RWPE2 (cell line): ENCODE measurements at regions not wholly inside any gene's neighbourhood (a gene's known extent, or its start where the extent isn't known, plus 50 kb on each side); places are given as distances from the start of the nearest gene placed in this dataset.
"Not testable (repeated sequence)": the region's sequence is repeated elsewhere in the genome, so short reads cannot be mapped to it uniquely, and the experiment has no call there.

ENCODE experiments used
- ATAC-seq: fragments of 200-7000 bp; cut with Tn5 transposase; 3 replicates; pipeline ENCODE4 v1.9.1; 2021; ENCODE audit warnings: low read depth
- DNase-seq: peaks from one replicate; pipeline ENCODE4 v3.0.0-alpha.2; 2020; ENCODE audit warnings: low spot score
- H3K27ac ChIP-seq: fragments of 450-650 bp; 2 replicates; pipeline ENCODE4 v1.5.1; 2017; ENCODE audit warnings: mild to moderate bottlenecking; ENCODE audit not compliant: poor library complexity, severe bottlenecking
- H3K27me3 ChIP-seq: fragments of 250-450 bp; sonication (Bioruptor Pico); 2 replicates; pipeline ENCODE4 v1.5.1; 2021; ENCODE audit warnings: mild to moderate bottlenecking, moderate library complexity; ENCODE audit not compliant: insufficient read depth, poor library complexity, severe bottlenecking
- H3K36me3 ChIP-seq: fragments of 250-450 bp; sonication (Bioruptor Pico); 2 replicates; pipeline ENCODE4 v1.5.1; 2020; ENCODE audit warnings: low read depth, mild to moderate bottlenecking, moderate library complexity
- H3K4me1 ChIP-seq: fragments of 250-450 bp; sonication (Bioruptor Pico); 2 replicates; pipeline ENCODE4 v1.5.1; 2021; ENCODE audit warnings: mild to moderate bottlenecking, moderate library complexity; ENCODE audit not compliant: insufficient read depth, poor library complexity, severe bottlenecking
- H3K4me3 ChIP-seq: fragments of 250-450 bp; sonication (Bioruptor Pico); 2 replicates; pipeline ENCODE4 v1.5.1; 2021; ENCODE audit warnings: mild to moderate bottlenecking, moderate library complexity; ENCODE audit not compliant: severe bottlenecking
- H3K9me3 ChIP-seq: fragments of 250-450 bp; sonication (Bioruptor Pico); 2 replicates; pipeline ENCODE4 v1.5.1; 2021; ENCODE audit warnings: mild to moderate bottlenecking, moderate library complexity; ENCODE audit not compliant: severe bottlenecking
- TF ChIP-seq, protein P1 (sequence below): fragments of 450-650 bp; IDR thresholded peaks from one replicate; pipeline ENCODE4 v1.5.1; 2017; ENCODE audit warnings: mild to moderate bottlenecking, moderate library complexity; ENCODE audit not compliant: poor library complexity, severe bottlenecking

DNA sequence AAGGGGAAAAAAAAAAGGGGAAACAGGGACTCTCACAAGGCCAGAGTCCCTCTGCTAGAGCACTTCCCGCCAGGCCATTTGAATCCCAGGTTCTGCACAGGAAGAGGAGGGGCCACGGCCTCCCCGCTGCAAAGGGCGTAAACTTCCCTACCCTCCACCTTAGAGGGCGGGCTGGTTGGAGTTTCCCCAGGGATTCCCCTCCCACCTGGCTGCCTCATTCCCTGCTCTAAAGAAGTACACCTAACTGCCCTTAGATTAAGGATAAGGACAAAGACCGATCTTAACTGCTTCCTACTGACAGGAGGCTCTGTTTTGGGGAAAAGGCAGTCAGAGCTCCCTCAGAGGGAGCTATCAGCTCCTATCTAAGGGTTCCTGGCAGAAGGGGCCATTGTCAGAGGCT is 102.0 kb upstream of the ARMC3 start:
- peaks cover 42% of the 10 kb centered on the region for H3K4me1 ChIP-seq
- H3K27me3 ChIP-seq: no peaks in the 10 kb centered on the region
- no peaks in the 10 kb centered on the region for H3K36me3 ChIP-seq
- TF ChIP-seq, protein P1, sequence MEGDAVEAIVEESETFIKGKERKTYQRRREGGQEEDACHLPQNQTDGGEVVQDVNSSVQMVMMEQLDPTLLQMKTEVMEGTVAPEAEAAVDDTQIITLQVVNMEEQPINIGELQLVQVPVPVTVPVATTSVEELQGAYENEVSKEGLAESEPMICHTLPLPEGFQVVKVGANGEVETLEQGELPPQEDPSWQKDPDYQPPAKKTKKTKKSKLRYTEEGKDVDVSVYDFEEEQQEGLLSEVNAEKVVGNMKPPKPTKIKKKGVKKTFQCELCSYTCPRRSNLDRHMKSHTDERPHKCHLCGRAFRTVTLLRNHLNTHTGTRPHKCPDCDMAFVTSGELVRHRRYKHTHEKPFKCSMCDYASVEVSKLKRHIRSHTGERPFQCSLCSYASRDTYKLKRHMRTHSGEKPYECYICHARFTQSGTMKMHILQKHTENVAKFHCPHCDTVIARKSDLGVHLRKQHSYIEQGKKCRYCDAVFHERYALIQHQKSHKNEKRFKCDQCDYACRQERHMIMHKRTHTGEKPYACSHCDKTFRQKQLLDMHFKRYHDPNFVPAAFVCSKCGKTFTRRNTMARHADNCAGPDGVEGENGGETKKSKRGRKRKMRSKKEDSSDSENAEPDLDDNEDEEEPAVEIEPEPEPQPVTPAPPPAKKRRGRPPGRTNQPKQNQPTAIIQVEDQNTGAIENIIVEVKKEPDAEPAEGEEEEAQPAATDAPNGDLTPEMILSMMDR: no peak
- H3K4me3 ChIP-seq: no peak overlapping the region
- H3K27ac ChIP-seq: peak overlapping the region; percentile 59
- H3K9me3 ChIP-seq: no peaks in the 10 kb centered on the region
- ATAC-seq (no peak), DNase-seq (no peak)

DNA sequence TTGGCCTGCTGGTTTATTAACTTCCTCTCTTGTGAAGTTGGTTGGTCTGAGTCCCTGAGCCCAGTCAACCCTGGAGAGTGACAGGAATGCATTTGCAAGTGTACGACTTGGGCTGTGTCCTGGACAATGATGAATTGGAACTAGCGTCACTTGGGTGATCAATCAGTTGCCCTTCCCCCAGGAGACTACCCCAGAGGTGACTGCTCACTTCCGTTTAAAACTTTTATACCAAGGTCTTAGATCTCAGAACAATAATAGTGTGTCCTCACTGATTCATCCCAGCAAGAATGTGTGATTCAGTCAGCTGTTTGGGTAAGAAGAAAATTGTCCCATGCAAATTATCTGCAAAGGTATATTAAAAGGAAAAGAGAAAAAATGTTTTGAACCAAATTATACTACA is 102.9 kb upstream of the ARMC3 start:
- no peaks in the 10 kb centered on the region for H3K36me3 ChIP-seq
- ATAC-seq (peak; percentile 55), DNase-seq (no peak)
- H3K27ac ChIP-seq: peak overlapping the region; percentile 59
- H3K27me3 ChIP-seq: no peaks in the 10 kb centered on the region
- TF ChIP-seq, protein P1: no peak
- no peaks in the 10 kb centered on the region for H3K9me3 ChIP-seq
- H3K4me1 ChIP-seq: peaks cover 42% of the 10 kb centered on the region
- no peak overlapping the region for H3K4me3 ChIP-seq

DNA sequence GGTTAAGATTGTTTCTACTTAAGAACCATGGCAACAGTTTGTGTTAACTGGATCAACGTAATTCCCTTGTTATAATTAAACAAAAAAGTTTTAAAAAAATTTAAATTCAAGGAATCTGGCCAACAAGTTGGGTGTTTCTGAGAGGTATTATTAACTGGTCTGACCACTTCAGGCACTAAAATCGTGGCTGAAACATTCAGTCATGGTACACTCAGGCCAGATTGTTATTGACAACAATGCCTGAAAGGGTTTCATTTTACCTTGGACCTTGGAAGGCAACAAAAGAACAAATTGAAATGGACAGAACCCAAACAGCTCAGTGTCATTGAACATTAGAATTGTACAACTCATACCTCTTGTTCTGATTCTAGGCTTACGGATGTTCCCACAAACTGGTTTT is 103.3 kb upstream of the ARMC3 start:
- TF ChIP-seq, protein P1: no peak
- no peaks in the 10 kb centered on the region for H3K27me3 ChIP-seq
- H3K27ac ChIP-seq: peak overlapping the region; percentile 59
- H3K36me3 ChIP-seq: no peaks in the 10 kb centered on the region
- H3K4me1 ChIP-seq: peaks cover 42% of the 10 kb centered on the region
- DNase-seq (no peak), ATAC-seq (no peak)
- no peaks in the 10 kb centered on the region for H3K9me3 ChIP-seq
- H3K4me3 ChIP-seq: no peak overlapping the region

DNA sequence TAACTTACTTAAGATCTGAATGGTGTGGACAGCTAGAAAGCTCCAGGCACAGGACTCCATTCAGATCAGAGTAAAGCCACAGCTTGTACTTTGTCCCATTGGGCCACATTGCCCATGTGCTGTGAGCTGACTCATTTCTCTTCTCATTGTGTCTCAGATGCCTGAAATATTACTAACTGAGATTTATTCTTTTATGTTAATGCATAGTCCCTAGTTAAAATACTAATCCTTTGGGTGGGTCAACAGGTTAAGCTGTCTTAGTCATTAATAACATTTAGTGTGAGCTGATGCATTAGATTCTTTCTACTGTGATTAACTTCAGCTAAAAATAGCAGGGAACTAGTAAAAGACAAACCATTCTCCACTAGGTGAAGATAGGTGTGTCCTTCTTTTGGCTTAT is 104.7 kb upstream of the ARMC3 start:
- TF ChIP-seq, protein P1: no peak
- ATAC-seq (peak; percentile 97), DNase-seq (no peak)
- Histone ChIP-seq H3K27me3 (no peaks in the 10 kb centered on the region), H3K36me3 (no peaks in the 10 kb centered on the region), H3K9me3 (no peaks in the 10 kb centered on the region), H3K27ac (peak overlapping the region; percentile 59), H3K4me3 (no peak overlapping the region), H3K4me1 (peaks cover 31% of the 10 kb centered on the region)

DNA sequence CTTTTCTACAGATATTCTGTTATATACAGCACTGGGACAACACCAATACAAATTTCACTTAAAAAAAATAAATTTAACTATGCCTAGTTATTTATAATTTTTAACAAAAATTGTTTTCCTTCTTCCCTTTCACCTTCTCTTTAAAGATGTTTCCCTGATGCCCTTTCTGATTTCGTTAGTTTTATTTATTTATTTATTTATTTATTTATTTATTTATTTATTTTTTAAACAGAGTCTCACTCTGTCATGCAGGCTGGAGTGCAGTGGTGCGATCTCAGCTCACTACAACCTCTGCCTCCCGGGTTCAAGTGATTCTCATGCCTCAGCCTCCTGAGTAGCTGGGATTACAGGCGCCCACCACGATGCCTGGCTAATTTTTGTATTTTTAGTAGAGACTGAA is 105.9 kb upstream of the ARMC3 start:
- not testable (repeated sequence) for H3K27me3 ChIP-seq, H3K4me3 ChIP-seq, ATAC-seq, H3K9me3 ChIP-seq, H3K27ac ChIP-seq, DNase-seq, H3K36me3 ChIP-seq
- peaks cover 37% of the 10 kb centered on the region for H3K4me1 ChIP-seq
